ENCODE measurements at regions not wholly inside any gene's neighbourhood (a gene's known extent, or its start where the extent isn't known, plus 50 kb on each side); places are given as distances from the start of the nearest gene placed in this dataset.

- DNase-seq: no peak
These were observed 111.8 kb upstream of the MYCN start for GRCh38 chr2:15828576-15828975.

- DNase-seq: no peak
These were observed 111.1 kb upstream of the MYCN start for GRCh38 chr2:15829091-15829801.

- DNase-seq: no peak
These were observed 110.4 kb upstream of the MYCN start for GRCh38 chr2:15829985-15830384.

GRCh38 chr2:15830937-15831549, 109.3 kb upstream of the MYCN start:
- no peak for DNase-seq

GRCh38 chr2:15832030-15832709, 108.2 kb upstream of the MYCN start:
- no peak for DNase-seq

GRCh38 chr2:15832849-15833680, 107.3 kb upstream of the MYCN start:
- no peak for DNase-seq

- DNase-seq: no peak
These were observed 106.6 kb upstream of the MYCN start for GRCh38 chr2:15833731-15834130.

- DNase-seq: no peak
These were observed 105.8 kb upstream of the MYCN start for GRCh38 chr2:15834381-15835031.

- DNase-seq: no peak
These were observed 104.2 kb upstream of the MYCN start for GRCh38 chr2:15835991-15836688.

GRCh38 chr2:15836689-15837610, 103.4 kb upstream of the MYCN start:
- DNase-seq: no peak

- no peak for DNase-seq
These were observed 101.8 kb upstream of the MYCN start for GRCh38 chr2:15838481-15839090.

GRCh38 chr2:15839426-15840124, 100.8 kb upstream of the MYCN start:
- no peak for DNase-seq

GRCh38 chr2:15840148-15840547, 100.2 kb upstream of the MYCN start:
- no peak for DNase-seq

GRCh38 chr2:15840969-15841368, 99.4 kb upstream of the MYCN start:
- no peak for DNase-seq

GRCh38 chr2:15841776-15842560, 98.4 kb upstream of the MYCN start:
- DNase-seq: no peak

- no peak for DNase-seq
These were observed 97.3 kb upstream of the MYCN start for GRCh38 chr2:15842758-15843666.

GRCh38 chr2:15844211-15844801, 96.0 kb upstream of the MYCN start:
- no peak for DNase-seq

GRCh38 chr2:15845294-15845693, 95.1 kb upstream of the MYCN start:
- no peak for DNase-seq
